Esophagus (tissue), 2 donors: ENCODE measurements at regions not wholly inside any gene's neighbourhood (a gene's known extent, or its start where the extent isn't known, plus 50 kb on each side); places are given as distances from the start of the nearest gene placed in this dataset.

ENCODE experiments used
- H3K27ac ChIP-seq, 2 donors: one replicate each; pipeline ENCODE4 v1.5.1; 2013; ENCODE audit warnings: low read depth in 2 of 2, mild to moderate bottlenecking in 2 of 2, inconsistent platforms in 1 of 2, low read length in 1 of 2, moderate library complexity in 1 of 2
- H3K27me3 ChIP-seq, 2 donors: one replicate each; pipeline ENCODE4 v1.6.1; 2013; ENCODE audit warnings: low read length in 2 of 2, control low read depth in 1 of 2, mild to moderate bottlenecking in 1 of 2; ENCODE audit not compliant: insufficient read depth in 2 of 2, control insufficient read depth in 1 of 2
- H3K36me3 ChIP-seq, 2 donors: one replicate each; pipeline ENCODE4 v1.6.1; 2013; ENCODE audit warnings: low read length in 1 of 2; ENCODE audit not compliant: control insufficient read depth in 2 of 2, insufficient read depth in 2 of 2
- H3K4me1 ChIP-seq, 2 donors: one replicate each; pipeline ENCODE4 v1.6.1; 2013; ENCODE audit warnings: low read length in 1 of 2; ENCODE audit not compliant: control insufficient read depth in 2 of 2, insufficient read depth in 2 of 2
- H3K4me3 ChIP-seq, 2 donors: one replicate each; pipeline ENCODE4 v1.5.1; 2013; ENCODE audit warnings: low read length in 2 of 2, mild to moderate bottlenecking in 2 of 2, low read depth in 1 of 2, moderate library complexity in 1 of 2
- H3K9me3 ChIP-seq, 2 donors: one replicate each; pipeline ENCODE4 v1.6.1; 2013; ENCODE audit warnings: mild to moderate bottlenecking in 2 of 2, low read depth in 1 of 2, low read length in 1 of 2, moderate library complexity in 1 of 2; ENCODE audit not compliant: control insufficient read depth in 2 of 2, insufficient read depth in 1 of 2
- WGBS, 2 donors: extraction: QIAGEN DNeasy Blood & Tissue Kit; methylation state at CpG; one replicate each; pipeline ENCODE4 v1.1.7; 2013; 5-methylcytosine and 5-hydroxymethylcytosine counted together
- donor health status: healthy with polysubstance abuse.
- donor health status: Bipolar disorder and iron deficiency.

DNA sequence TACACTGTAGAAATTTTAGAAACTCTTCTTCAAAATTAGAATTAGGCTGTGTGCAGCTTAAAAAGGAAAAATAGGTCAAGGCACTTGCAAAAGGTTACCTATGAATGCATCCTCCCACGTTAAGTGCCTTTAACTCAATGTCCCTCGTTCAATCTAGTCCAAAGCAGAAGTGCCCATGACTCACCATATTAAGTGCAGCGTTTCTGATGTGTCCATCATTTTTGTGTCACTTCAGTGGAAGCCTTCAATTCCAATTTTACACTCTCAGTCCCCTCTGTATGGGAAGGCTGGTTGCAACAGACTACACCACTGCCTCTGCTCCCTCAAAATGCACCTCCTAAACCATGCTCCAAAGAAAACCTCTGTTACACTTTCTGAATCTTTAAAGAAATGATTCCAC, 53.4 kb downstream of the FOXB1 start:
- Histone ChIP-seq H3K27ac (no peak overlapping the region), H3K27me3 (no peaks in the 10 kb centered on the region), H3K9me3 (peaks cover 0 to 3% of the 10 kb centered on the region in 2 donors), H3K36me3 (no peaks in the 10 kb centered on the region), H3K4me1 (no peaks in the 10 kb centered on the region), H3K4me3 (no peak overlapping the region)
- WGBS, 2 donors = 65 to 66% methylated on average over 3 of the region's 3 CpGs

DNA sequence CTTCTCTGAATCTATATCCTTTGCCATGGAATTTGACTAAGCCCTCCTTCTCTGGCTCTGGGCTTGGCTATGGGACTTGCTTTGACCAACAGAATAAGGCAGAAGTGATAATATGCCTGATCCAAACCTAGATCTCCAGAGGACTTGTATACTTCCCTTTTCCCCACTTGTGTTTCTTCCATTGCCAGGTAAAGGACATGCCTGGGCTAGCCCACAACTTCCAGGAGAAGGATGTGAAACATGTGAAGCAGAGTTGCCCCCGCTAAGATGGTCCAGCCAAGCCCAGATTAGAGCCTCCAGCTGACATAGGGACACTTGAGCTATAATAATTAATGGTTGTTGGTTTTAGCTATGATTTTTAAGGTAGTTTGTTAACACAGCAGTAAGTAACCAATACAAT, 55.1 kb downstream of the FOXB1 start:
- no peak overlapping the region for H3K4me3 ChIP-seq
- no peaks in the 10 kb centered on the region for H3K4me1 ChIP-seq
- no peaks in the 10 kb centered on the region for H3K36me3 ChIP-seq
- 71 to 76% methylated on average over 1 of the region's 1 CpG for WGBS, 2 donors
- no peak overlapping the region for H3K27ac ChIP-seq
- H3K27me3 ChIP-seq = no peaks in the 10 kb centered on the region
- H3K9me3 ChIP-seq = peaks cover 0 to 6% of the 10 kb centered on the region in 2 donors

DNA sequence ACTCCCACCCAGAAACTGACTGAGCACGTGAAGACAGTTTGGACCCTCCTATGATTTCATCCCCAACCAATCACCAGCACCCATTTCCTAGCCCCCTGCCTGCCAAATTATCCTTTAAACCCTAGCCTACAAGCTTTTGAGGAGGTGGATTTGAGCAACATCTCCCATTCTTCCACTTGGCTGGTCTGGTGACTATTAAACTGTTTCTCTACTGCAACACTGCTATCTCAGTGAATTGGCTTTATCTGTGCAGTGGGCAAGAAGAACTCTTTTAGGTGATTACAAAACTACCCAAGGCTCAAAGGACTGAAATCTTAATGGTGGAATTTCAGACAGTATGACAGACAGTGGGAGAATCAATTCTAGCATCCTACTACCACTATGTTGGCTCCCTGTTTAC, 57.6 kb downstream of the FOXB1 start:
- no peaks in the 10 kb centered on the region for H3K36me3 ChIP-seq
- H3K27me3 ChIP-seq = no peaks in the 10 kb centered on the region
- H3K4me1 ChIP-seq = no peaks in the 10 kb centered on the region
- WGBS, 2 donors = 89 to 93% methylated on average over 1 of the region's 1 CpG
- peaks cover 0 to 6% of the 10 kb centered on the region in 2 donors for H3K9me3 ChIP-seq
- H3K27ac ChIP-seq = no peak overlapping the region
- H3K4me3 ChIP-seq = no peak overlapping the region

DNA sequence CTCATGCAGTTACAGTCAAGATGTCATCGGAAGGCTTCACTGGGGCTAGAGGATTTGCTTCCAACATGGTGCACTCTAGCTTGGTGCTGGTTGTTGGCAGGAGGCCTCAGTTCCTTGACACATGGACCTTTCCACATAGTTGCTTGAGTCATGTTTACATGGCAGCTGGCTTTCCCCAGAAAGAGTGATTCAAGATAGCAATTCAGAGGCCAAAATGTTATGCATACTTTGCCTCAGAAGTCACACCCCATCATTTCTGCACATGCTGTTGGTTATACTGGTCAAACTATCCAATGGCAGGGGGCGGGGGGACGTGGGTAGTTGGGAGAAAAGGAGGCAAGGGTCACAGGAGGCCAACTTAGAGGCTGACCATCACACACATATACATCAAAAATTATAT, 58.7 kb downstream of the FOXB1 start:
- no peaks in the 10 kb centered on the region for H3K4me1 ChIP-seq
- no peak overlapping the region for H3K27ac ChIP-seq
- no peaks in the 10 kb centered on the region for H3K27me3 ChIP-seq
- H3K4me3 ChIP-seq = no peak overlapping the region
- no peaks in the 10 kb centered on the region for H3K36me3 ChIP-seq
- 83 to 85% methylated on average over 3 of the region's 3 CpGs for WGBS, 2 donors
- peaks cover 0 to 6% of the 10 kb centered on the region in 2 donors for H3K9me3 ChIP-seq

DNA sequence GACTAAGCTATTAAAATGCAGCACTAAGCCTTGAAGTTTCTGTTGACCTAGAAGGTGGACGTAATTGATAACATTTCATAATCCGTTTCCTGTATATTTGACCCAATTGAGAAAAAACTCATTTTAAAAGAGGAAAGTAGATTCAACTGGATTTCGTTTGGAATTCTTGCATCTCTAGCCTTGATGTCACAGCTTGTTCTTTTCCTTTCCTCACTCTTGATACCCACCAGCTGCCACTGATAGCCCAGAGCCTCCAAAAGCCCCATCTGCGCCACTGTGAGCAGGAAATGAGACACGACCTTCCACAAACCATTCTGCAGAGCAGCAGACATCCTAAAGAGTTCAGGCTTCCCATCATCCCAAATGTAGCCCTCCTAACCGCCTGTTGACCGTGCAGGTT, 61.8 kb downstream of the FOXB1 start:
- H3K9me3 ChIP-seq = peaks cover 0 to 6% of the 10 kb centered on the region in 2 donors
- no peak overlapping the region for H3K27ac ChIP-seq
- no peaks in the 10 kb centered on the region for H3K36me3 ChIP-seq
- no peaks in the 10 kb centered on the region for H3K27me3 ChIP-seq
- H3K4me3 ChIP-seq = no peak overlapping the region
- 67 to 73% methylated on average over 7 of the region's 7 CpGs for WGBS, 2 donors
- H3K4me1 ChIP-seq = no peaks in the 10 kb centered on the region

DNA sequence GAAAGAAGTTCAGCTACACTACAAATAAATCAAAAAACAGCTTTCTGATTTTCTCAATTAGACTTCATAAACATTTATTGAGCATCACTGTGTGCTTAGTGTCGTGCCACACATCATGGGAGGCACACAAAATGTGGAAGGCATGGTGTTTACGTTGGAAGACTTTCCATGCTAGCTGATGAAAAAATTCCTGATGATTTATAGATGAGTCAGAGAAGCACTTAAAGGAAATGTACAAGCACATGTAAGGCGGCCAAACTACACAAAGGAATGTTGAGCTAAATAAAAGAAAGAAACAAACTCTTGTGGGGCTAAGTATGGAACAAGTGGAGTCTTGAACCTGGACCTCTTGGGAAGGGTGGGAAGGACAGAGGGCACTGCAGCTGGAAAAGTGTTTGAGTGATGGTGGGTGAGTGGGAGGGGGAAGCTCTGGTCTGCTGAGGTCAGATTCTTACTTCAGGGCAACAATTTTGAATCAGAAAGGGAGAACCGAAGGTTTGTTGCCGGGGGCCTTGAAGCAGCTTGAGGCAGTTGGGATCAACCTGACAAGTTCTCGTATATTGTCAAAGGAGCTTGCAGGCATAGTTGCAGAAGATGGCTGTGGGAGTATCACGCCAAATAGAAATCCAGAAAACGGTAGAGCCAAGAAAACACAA, 66.9 kb downstream of the FOXB1 start:
- H3K4me3 ChIP-seq = no peak overlapping the region
- no peaks in the 10 kb centered on the region for H3K36me3 ChIP-seq
- peak overlapping the region; percentile 11 to 19 for H3K27ac ChIP-seq
- H3K4me1 ChIP-seq = no peaks in the 10 kb centered on the region
- H3K9me3 ChIP-seq = peaks cover 0 to 3% of the 10 kb centered on the region in 2 donors
- no peaks in the 10 kb centered on the region for H3K27me3 ChIP-seq
- WGBS, 2 donors = 32 to 52% methylated on average over 8 of the region's 8 CpGs

DNA sequence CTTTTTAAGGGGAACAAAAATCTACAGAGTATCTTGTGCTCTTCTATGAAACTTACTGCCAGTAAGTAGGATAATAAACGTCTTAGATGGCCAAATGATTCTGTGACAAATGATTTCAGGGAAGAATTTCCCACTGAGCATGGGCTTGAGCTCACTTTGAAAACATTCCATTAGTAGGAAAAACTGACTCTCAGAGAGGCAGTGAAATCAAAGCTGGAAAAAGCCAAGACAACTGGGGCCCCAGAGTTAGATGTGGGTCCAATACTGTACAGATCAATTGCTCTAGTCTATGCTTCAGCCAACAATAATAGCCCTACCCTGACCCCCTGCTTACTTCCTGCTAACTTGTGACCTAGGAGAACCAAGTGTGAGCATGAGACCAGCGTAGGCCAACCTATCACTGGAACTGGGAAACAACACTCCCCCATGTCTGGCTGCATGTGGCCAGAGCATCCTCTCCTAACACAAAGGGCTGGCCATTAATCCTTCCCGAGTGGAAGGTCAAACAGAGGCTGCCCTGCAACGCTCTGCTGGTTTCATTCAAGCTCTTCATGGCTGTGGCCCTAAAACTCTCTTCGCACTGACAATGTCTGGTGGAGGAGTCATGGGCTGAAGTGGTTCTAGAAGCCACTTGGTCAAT, 68.8 kb downstream of the FOXB1 start:
- WGBS, 2 donors = 78 to 79% methylated on average over 5 of the region's 5 CpGs

DNA sequence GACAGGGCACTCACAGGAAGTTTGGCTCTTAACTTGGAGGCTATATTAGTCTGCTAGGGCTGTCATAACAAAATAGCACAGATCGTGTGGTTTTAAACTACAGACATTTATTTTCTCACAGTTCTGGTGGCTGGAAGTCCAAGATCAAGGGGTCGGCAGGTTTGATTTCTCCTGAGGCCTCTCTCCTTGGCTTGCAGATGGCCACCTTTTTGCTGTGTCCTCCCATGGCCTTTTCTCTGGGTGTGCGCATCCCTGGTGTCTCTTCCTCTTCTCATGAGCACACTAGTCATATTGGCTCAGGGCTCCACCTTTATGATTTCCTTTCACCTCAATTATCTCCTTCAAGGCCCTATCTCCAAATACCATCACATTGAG, 69.3 kb downstream of the FOXB1 start:
- H3K4me1 ChIP-seq = no peaks in the 10 kb centered on the region
- H3K27ac ChIP-seq = no peak overlapping the region
- 88 to 91% methylated on average over 3 of the region's 3 CpGs for WGBS, 2 donors
- H3K9me3 ChIP-seq = peaks cover 0 to 3% of the 10 kb centered on the region in 2 donors
- H3K4me3 ChIP-seq = no peak overlapping the region
- H3K36me3 ChIP-seq = no peaks in the 10 kb centered on the region
- no peaks in the 10 kb centered on the region for H3K27me3 ChIP-seq

More for the DNA sequence above, 68.8 kb downstream of the FOXB1 start:
- peaks cover 0 to 3% of the 10 kb centered on the region in 2 donors for H3K9me3 ChIP-seq
- no peak overlapping the region for H3K4me3 ChIP-seq
- no peaks in the 10 kb centered on the region for H3K27me3 ChIP-seq
- no peaks in the 10 kb centered on the region for H3K4me1 ChIP-seq
- no peak overlapping the region for H3K27ac ChIP-seq
- no peaks in the 10 kb centered on the region for H3K36me3 ChIP-seq

DNA sequence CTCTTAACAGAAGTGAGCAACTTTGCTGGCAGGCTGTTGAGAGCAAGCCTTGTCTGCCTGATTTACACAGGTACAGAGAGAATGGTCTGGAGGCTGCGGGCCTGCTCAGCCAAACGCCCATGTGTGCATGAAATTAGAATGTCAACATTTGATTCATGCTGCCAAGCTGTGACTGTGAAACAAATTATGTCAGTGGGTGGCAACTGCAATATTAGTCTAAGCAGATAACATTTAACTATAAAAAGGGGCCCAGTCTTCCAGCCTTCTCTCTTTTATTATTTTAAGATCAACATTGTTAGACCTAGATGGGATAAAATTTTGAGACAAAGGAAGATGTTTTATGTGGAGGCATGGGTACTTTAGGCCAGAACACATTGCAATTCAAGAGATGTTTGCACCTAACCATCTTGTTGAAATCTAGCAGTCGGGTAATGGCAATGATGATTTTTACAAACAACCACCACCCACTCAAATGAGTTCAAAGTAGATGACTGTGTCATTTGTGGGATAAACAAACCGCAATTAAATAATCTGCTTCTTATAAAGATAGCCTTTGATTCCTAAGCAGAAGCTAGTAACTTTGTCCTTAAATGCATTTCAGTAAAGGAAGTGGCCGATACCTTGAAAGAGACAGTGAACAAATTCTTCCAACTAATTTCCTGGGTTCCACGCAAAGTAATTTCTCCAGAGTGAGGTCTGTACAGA, 70.2 kb downstream of the FOXB1 start:
- WGBS, 2 donors = 53 to 54% methylated on average over 6 of the region's 6 CpGs
- H3K36me3 ChIP-seq = no peaks in the 10 kb centered on the region
- H3K4me3 ChIP-seq = no peak overlapping the region
- no peaks in the 10 kb centered on the region for H3K4me1 ChIP-seq
- no peaks in the 10 kb centered on the region for H3K27me3 ChIP-seq
- peaks cover 0 to 3% of the 10 kb centered on the region in 2 donors for H3K9me3 ChIP-seq
- no peak overlapping the region for H3K27ac ChIP-seq
